ENCODE measurements at regions not wholly inside any gene's neighbourhood (a gene's known extent, or its start where the extent isn't known, plus 50 kb on each side); places are given as distances from the start of the nearest gene placed in this dataset.

DNA sequence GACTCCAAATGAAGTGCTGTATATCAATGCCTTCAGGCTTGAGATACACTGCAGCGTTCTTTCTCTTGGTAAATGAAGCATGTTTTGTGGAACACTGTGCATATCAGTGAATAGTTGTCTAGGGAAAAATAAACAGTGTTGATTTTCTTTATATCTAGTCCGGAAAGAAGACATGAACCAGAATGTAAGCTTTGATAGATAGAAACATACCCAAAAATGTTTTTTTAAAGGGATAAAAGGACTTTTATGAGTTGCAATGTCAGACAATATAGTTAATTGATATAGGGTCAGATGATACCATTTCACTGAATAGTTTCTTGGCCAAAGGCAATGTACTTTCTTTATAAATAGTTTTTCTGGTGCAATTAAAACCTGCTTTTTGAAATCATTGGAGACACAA is 1037.8 kb downstream of the OTOL1 start:
- TF ChIP-seq, protein P1, sequence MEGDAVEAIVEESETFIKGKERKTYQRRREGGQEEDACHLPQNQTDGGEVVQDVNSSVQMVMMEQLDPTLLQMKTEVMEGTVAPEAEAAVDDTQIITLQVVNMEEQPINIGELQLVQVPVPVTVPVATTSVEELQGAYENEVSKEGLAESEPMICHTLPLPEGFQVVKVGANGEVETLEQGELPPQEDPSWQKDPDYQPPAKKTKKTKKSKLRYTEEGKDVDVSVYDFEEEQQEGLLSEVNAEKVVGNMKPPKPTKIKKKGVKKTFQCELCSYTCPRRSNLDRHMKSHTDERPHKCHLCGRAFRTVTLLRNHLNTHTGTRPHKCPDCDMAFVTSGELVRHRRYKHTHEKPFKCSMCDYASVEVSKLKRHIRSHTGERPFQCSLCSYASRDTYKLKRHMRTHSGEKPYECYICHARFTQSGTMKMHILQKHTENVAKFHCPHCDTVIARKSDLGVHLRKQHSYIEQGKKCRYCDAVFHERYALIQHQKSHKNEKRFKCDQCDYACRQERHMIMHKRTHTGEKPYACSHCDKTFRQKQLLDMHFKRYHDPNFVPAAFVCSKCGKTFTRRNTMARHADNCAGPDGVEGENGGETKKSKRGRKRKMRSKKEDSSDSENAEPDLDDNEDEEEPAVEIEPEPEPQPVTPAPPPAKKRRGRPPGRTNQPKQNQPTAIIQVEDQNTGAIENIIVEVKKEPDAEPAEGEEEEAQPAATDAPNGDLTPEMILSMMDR (conservative IDR thresholded peaks at IDR 0.05; ENCODE audit: low read depth, low read length): no peak
- TF ChIP-seq EZH2phosphoT487 (IDR thresholded peaks at IDR 0.05; ENCODE audit: borderline replicate concordance, low read length): no peak
- no peak for TF ChIP-seq EZH2 (IDR thresholded peaks at IDR 0.05; ENCODE audit: low read length, unreplicated experiment)
